ENCODE measurements at regions not wholly inside any gene's neighbourhood (a gene's known extent, or its start where the extent isn't known, plus 50 kb on each side); places are given as distances from the start of the nearest gene placed in this dataset.
A peak's percentile ranks its signal among the peaks of the same experiment; 100 is the strongest.

DNA sequence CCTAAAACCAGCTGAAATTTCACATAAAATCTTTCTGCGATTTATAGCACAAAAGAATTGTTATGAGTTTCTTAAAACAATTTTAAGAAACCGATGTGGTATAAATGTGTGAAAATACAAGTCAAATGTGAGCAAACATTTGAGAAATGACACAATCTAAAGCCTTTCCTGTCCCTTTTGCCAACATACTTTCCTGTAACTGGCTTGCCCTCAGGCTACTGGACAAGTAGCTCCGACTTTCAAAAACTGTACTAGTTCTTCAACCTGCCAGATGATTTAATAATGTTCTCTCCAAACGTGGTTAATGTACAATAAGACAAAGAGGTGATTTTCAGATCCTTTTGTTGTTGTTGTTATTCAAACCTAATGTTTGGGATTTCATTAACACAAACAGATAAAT, 105.9 kb upstream of the ARHGEF26 start:
- H3K36me3 Mint-ChIP-seq (ENCODE audit: unreplicated experiment), result no peaks in the 10 kb centered on the region
- H3K27ac Mint-ChIP-seq (ENCODE audit: unreplicated experiment), result no peak overlapping the region
- H3K27me3 Mint-ChIP-seq (ENCODE audit: unreplicated experiment), result no peaks in the 10 kb centered on the region
- no peaks in the 10 kb centered on the region for H3K4me1 Mint-ChIP-seq (ENCODE audit: low read depth, unreplicated experiment)
- TF ChIP-seq, protein P1, sequence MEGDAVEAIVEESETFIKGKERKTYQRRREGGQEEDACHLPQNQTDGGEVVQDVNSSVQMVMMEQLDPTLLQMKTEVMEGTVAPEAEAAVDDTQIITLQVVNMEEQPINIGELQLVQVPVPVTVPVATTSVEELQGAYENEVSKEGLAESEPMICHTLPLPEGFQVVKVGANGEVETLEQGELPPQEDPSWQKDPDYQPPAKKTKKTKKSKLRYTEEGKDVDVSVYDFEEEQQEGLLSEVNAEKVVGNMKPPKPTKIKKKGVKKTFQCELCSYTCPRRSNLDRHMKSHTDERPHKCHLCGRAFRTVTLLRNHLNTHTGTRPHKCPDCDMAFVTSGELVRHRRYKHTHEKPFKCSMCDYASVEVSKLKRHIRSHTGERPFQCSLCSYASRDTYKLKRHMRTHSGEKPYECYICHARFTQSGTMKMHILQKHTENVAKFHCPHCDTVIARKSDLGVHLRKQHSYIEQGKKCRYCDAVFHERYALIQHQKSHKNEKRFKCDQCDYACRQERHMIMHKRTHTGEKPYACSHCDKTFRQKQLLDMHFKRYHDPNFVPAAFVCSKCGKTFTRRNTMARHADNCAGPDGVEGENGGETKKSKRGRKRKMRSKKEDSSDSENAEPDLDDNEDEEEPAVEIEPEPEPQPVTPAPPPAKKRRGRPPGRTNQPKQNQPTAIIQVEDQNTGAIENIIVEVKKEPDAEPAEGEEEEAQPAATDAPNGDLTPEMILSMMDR (IDR thresholded peaks at IDR 0.05; ENCODE audit: partially characterized antibody, unreplicated experiment), result no peak
- no peaks in the 10 kb centered on the region for H3K9me3 Mint-ChIP-seq (ENCODE audit: unreplicated experiment)
- no peak for DNase-seq
- no peak overlapping the region for H3K4me3 Mint-ChIP-seq (ENCODE audit: unreplicated experiment)

DNA sequence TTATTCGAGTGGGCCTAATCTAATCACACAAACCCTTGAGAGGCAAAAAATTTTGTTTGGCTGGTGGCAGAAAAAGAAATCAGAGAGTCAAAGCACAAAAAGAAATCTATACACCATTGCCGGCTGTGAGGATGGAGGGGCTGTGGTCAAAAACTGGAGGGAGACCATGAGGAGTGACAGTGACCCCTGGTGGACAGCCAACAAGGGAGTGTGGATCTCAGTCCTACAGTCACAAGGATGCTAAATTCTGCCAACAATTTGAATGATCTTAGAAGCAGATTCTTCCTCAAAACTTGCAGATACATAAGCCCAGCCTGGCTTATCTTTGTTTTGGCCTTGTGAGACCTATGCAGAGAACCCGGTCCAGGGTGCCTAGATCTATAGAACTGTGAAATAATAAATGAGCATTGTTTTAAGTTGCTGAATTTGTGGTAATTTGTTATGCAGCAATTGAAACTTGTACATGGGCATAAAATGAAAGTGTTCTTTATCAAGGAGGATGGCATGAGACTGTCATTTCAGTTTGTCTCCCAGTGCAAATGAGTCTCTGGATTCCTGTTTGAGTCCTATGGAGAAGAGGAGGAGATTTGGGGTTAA, 103.0 kb upstream of the ARHGEF26 start:
- H3K27me3 Mint-ChIP-seq (ENCODE audit: unreplicated experiment), result no peaks in the 10 kb centered on the region
- no peaks in the 10 kb centered on the region for H3K36me3 Mint-ChIP-seq (ENCODE audit: unreplicated experiment)
- peaks cover 3% of the 10 kb centered on the region for H3K4me1 Mint-ChIP-seq (ENCODE audit: low read depth, unreplicated experiment)
- TF ChIP-seq, protein P1 (IDR thresholded peaks at IDR 0.05; ENCODE audit: partially characterized antibody, unreplicated experiment), result peak; percentile 85
- no peak overlapping the region for H3K27ac Mint-ChIP-seq (ENCODE audit: unreplicated experiment)
- DNase-seq, result peak; percentile 83
- H3K9me3 Mint-ChIP-seq (ENCODE audit: unreplicated experiment), result no peaks in the 10 kb centered on the region
- H3K4me3 Mint-ChIP-seq (ENCODE audit: unreplicated experiment), result no peak overlapping the region

- TF ChIP-seq, protein P1 (IDR thresholded peaks at IDR 0.05; ENCODE audit: partially characterized antibody, unreplicated experiment), result no peak
- no peak for DNase-seq
Observed at GRCh38 chr3:154022606-154023005, 98.6 kb upstream of the ARHGEF26 start.

DNA sequence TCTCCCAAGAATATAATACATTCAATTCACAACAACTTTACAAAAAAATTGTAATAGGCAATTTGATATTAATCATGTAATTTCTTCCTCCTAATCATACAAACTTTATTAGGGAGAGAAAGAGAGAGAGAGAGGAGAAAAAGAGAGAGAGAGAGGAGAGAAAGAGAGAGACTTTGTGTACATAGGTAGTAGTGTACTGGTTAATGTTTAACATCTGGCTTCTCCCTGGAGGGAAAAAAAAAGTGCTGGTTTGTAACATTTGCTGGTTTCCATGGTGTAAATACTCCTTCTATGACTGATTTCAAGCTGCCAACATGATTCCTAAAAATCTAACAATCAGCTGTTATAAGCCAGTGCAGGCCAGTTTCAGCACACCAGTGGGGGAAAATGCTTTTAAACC, 98.0 kb upstream of the ARHGEF26 start:
- peaks cover 5% of the 10 kb centered on the region for H3K4me1 Mint-ChIP-seq (ENCODE audit: low read depth, unreplicated experiment)
- no peaks in the 10 kb centered on the region for H3K27me3 Mint-ChIP-seq (ENCODE audit: unreplicated experiment)
- TF ChIP-seq, protein P1 (IDR thresholded peaks at IDR 0.05; ENCODE audit: partially characterized antibody, unreplicated experiment), result no peak
- H3K9me3 Mint-ChIP-seq (ENCODE audit: unreplicated experiment), result no peaks in the 10 kb centered on the region
- no peaks in the 10 kb centered on the region for H3K36me3 Mint-ChIP-seq (ENCODE audit: unreplicated experiment)
- DNase-seq, result no peak
- no peak overlapping the region for H3K27ac Mint-ChIP-seq (ENCODE audit: unreplicated experiment)
- H3K4me3 Mint-ChIP-seq (ENCODE audit: unreplicated experiment), result no peak overlapping the region

More at GRCh38 chr3:154022606-154023005, 98.6 kb upstream of the ARHGEF26 start:
- no peaks in the 10 kb centered on the region for H3K27me3 Mint-ChIP-seq (ENCODE audit: unreplicated experiment)
- no peak overlapping the region for H3K27ac Mint-ChIP-seq (ENCODE audit: unreplicated experiment)
- H3K4me1 Mint-ChIP-seq (ENCODE audit: low read depth, unreplicated experiment), result peaks cover 5% of the 10 kb centered on the region
- H3K4me3 Mint-ChIP-seq (ENCODE audit: unreplicated experiment), result no peak overlapping the region
- no peaks in the 10 kb centered on the region for H3K36me3 Mint-ChIP-seq (ENCODE audit: unreplicated experiment)
- no peaks in the 10 kb centered on the region for H3K9me3 Mint-ChIP-seq (ENCODE audit: unreplicated experiment)

GRCh38 chr3:154025007-154025406, 96.2 kb upstream of the ARHGEF26 start:
- Mint-ChIP-seq H3K36me3 (ENCODE audit: unreplicated experiment) (no peaks in the 10 kb centered on the region), H3K27me3 (ENCODE audit: unreplicated experiment) (no peaks in the 10 kb centered on the region)

More at GRCh38 chr3:154025007-154025406, 96.2 kb upstream of the ARHGEF26 start:
- Mint-ChIP-seq H3K9me3 (ENCODE audit: unreplicated experiment) (no peaks in the 10 kb centered on the region), H3K4me1 (ENCODE audit: low read depth, unreplicated experiment) (peaks cover 5% of the 10 kb centered on the region), H3K27ac (ENCODE audit: unreplicated experiment) (no peak overlapping the region), H3K4me3 (ENCODE audit: unreplicated experiment) (no peak overlapping the region)
- TF ChIP-seq, protein P1 (IDR thresholded peaks at IDR 0.05; ENCODE audit: partially characterized antibody, unreplicated experiment), result no peak
- DNase-seq, result no peak
